ENCODE measurements at regions not wholly inside any gene's neighbourhood (a gene's known extent, or its start where the extent isn't known, plus 50 kb on each side); places are given as distances from the start of the nearest gene placed in this dataset.

GRCh38 chr11:86151174-86152005 lies 82.5 kb upstream of the PICALM start:
- no peak overlapping the region for H3K4me3 ChIP-seq
- no peaks in the 10 kb centered on the region for H3K27me3 ChIP-seq (replicated peaks in 1 of 7)
- no peak for DNase-seq
- H3K4me1 ChIP-seq = peaks cover 10 to 33% (median 18%) of the 10 kb centered on the region in 6 donors
- H3K36me3 ChIP-seq = no peaks in the 10 kb centered on the region
- intact Hi-C loops (cut with DNase I; ENCODE audit: low total_unique reads) = no loop called here
- 0 to 16% (median 11%) methylated on average over 3 of the region's 3 CpGs for WGBS, 5 donors
- no peak for TF ChIP-seq CTCF (IDR thresholded peaks at IDR 0.05 in 8 of 11, conservative IDR thresholded peaks at IDR 0.05 in 3 of 11)
- no peak for TF ChIP-seq POLR2A (IDR thresholded peaks at IDR 0.05)
- TF ChIP-seq POLR2AphosphoS5 (IDR thresholded peaks at IDR 0.05) = no peak
- peak overlapping the region in 7 of 8 donors; percentile 9 to 62 (median 33) for H3K27ac ChIP-seq
- H3K9me3 ChIP-seq = no peaks in the 10 kb centered on the region

GRCh38 chr11:86150847-86151173 lies 81.9 kb upstream of the PICALM start:
- WGBS, 5 donors = 76 to 92% (median 84%) methylated on average over 2 of the region's 2 CpGs
- TF ChIP-seq CTCF (IDR thresholded peaks at IDR 0.05 in 8 of 11, conservative IDR thresholded peaks at IDR 0.05 in 3 of 11) (no peak), POLR2AphosphoS5 (IDR thresholded peaks at IDR 0.05) (no peak), POLR2A (IDR thresholded peaks at IDR 0.05) (no peak)
- intact Hi-C loops (cut with DNase I; ENCODE audit: low total_unique reads) = no loop called here

GRCh38 chr11:86149792-86150191 lies 80.9 kb upstream of the PICALM start:
- Histone ChIP-seq H3K9me3 (no peaks in the 10 kb centered on the region), H3K27me3 (replicated peaks in 1 of 7) (no peaks in the 10 kb centered on the region), H3K4me1 (peaks cover 8 to 35% (median 19%) of the 10 kb centered on the region in 6 donors), H3K36me3 (no peaks in the 10 kb centered on the region), H3K4me3 (no peak overlapping the region), H3K27ac (no peak overlapping the region)
- WGBS, 5 donors = 80 to 92% (median 87%) methylated on average over 2 of the region's 2 CpGs
- no peak for DNase-seq
- intact Hi-C loops (cut with DNase I; ENCODE audit: low total_unique reads) = no loop called here
- TF ChIP-seq CTCF (IDR thresholded peaks at IDR 0.05 in 8 of 11, conservative IDR thresholded peaks at IDR 0.05 in 3 of 11) = no peak
- TF ChIP-seq POLR2A (IDR thresholded peaks at IDR 0.05) = no peak
- TF ChIP-seq POLR2AphosphoS5 (IDR thresholded peaks at IDR 0.05) = no peak

More at GRCh38 chr11:86150847-86151173, 81.9 kb upstream of the PICALM start:
- Histone ChIP-seq H3K9me3 (no peaks in the 10 kb centered on the region), H3K27ac (peak overlapping the region in 6 of 8 donors; percentile 9 to 62 (median 43)), H3K27me3 (replicated peaks in 1 of 7) (no peaks in the 10 kb centered on the region), H3K36me3 (no peaks in the 10 kb centered on the region), H3K4me1 (peaks cover 8 to 28% (median 16%) of the 10 kb centered on the region in 6 donors), H3K4me3 (no peak overlapping the region)
- DNase-seq = no peak

GRCh38 chr11:86148345-86148747 lies 79.5 kb upstream of the PICALM start:
- no peak for DNase-seq
- Histone ChIP-seq H3K27me3 (replicated peaks in 1 of 7) (no peaks in the 10 kb centered on the region), H3K4me1 (peaks cover 10 to 49% (median 30%) of the 10 kb centered on the region in 6 donors), H3K36me3 (no peaks in the 10 kb centered on the region), H3K9me3 (no peaks in the 10 kb centered on the region), H3K27ac (no peak overlapping the region), H3K4me3 (no peak overlapping the region)
- WGBS, 5 donors = 89 to 95% (median 92%) methylated on average over 3 of the region's 3 CpGs
- TF ChIP-seq POLR2A (IDR thresholded peaks at IDR 0.05) = no peak
- TF ChIP-seq POLR2AphosphoS5 (IDR thresholded peaks at IDR 0.05) = no peak
- no peak for TF ChIP-seq CTCF (IDR thresholded peaks at IDR 0.05 in 8 of 11, conservative IDR thresholded peaks at IDR 0.05 in 3 of 11)
- intact Hi-C loops (cut with DNase I; ENCODE audit: low total_unique reads) = no loop called here

Data from spleen (tissue), 11 donors.